Skeletal muscle cell (primary cell): ENCODE measurements at regions not wholly inside any gene's neighbourhood (a gene's known extent, or its start where the extent isn't known, plus 50 kb on each side); places are given as distances from the start of the nearest gene placed in this dataset.

Source experiments
- DNase-seq: peaks from one replicate; pipeline ENCODE4 v3.0.0-alpha.2; 2010; ENCODE audit warnings: low read depth
- H3K4me3 ChIP-seq: 2 replicates; pipeline ENCODE4 v1.5.1; 2011; ENCODE audit warnings: low read depth, mild to moderate bottlenecking, control low read depth, low read length, moderate library complexity

- DNase-seq = no peak
- no peak overlapping the region for H3K4me3 ChIP-seq
These were observed 364.8 kb upstream of the MEIS1 start for GRCh38 chr2:66069937-66070720.

GRCh38 chr2:66066032-66066431, 368.9 kb upstream of the MEIS1 start:
- H3K4me3 ChIP-seq = no peak overlapping the region
- no peak for DNase-seq

- H3K4me3 ChIP-seq = no peak overlapping the region
- no peak for DNase-seq
These were observed 375.6 kb upstream of the MEIS1 start for GRCh38 chr2:66059332-66059731.

DNA sequence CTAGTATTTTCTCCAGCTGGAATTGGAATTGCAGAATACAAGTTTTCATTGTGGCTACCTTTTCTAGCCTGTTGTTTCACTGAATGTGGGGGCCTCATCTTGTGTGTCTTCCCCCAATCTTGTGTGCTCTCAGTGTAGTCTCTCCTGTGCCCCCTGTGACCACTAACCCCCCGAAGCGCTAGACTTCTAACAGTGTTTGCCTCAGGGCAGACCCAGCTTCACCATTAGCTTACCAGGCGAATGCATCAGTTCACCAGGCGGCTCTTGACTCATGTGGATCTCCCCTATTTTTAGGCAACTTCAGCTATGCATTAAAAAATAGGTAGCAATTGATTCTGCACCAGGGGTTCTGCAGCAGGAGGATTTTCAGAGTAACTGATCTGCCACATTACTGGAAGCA, 376.2 kb upstream of the MEIS1 start:
- DNase-seq = no peak
- H3K4me3 ChIP-seq = no peak overlapping the region

- DNase-seq = no peak
- no peak overlapping the region for H3K4me3 ChIP-seq
These were observed 377.1 kb upstream of the MEIS1 start for GRCh38 chr2:66057844-66058243.

DNA sequence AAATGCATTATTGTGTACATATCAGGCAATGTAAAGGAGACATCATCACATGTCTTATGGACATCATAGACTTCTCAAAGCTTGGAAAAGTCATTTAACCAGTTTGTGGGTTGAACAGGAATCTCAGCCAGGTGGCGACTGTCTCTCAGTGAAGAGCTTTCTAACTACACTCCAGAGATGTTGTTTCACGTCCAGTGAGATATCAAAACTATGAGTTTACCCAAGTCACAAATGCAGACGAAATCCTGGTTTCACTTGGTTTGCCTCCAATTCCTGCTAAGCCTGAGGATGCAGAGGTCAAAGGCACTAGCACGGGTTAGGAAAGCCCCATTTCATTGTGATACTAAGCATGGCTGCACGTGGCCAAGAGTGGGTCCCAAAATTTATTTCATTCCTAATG, 384.5 kb upstream of the MEIS1 start:
- H3K4me3 ChIP-seq = no peak overlapping the region
- DNase-seq = no peak

DNA sequence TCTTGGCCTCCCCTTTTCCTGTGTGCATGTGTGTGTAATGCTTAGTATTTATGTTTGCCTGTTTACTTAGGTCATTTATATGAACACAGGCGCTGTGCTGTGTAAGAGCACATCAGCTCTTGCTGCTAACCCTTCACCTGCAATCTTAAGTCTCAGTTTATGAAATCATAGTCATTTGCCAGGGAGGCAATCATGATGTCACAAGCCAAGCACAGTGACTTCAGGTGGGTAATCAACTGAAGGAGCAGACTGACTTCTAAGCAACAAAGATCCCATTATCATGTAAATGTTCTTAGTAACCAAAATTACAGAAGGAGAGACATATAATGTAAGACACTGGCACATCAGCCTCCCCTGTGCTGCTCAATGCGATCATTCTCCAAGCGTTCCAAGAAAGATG, 386.3 kb upstream of the MEIS1 start:
- H3K4me3 ChIP-seq = no peak overlapping the region
- no peak for DNase-seq

GRCh38 chr2:66041902-66042657, 392.8 kb upstream of the MEIS1 start:
- no peak for DNase-seq
- no peak overlapping the region for H3K4me3 ChIP-seq

GRCh38 chr2:66036948-66037347, 398.0 kb upstream of the MEIS1 start:
- H3K4me3 ChIP-seq = no peak overlapping the region
- no peak for DNase-seq

DNA sequence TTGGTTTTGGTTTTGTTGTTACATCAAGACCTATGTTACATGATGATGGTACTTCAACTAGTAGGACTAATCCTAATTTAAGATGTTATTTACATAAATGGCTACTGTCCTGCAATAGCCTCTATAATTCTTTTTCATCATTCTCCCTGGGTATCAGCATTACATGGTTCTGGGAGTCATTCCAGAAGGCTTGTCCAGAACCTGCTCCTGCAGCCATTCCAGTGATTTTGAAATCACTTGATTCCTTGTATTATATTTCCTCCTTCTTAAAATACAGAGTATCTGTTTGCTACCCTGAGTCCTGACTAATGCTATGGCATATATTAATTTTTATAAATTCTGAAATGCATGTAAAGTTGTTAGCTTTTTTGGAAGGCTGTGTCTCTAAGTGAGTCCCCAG, 400.5 kb upstream of the MEIS1 start:
- no peak for DNase-seq
- no peak overlapping the region for H3K4me3 ChIP-seq

GRCh38 chr2:66032226-66032775, 402.6 kb upstream of the MEIS1 start:
- DNase-seq = no peak
- no peak overlapping the region for H3K4me3 ChIP-seq

- no peak for DNase-seq
- no peak overlapping the region for H3K4me3 ChIP-seq
These were observed 403.7 kb upstream of the MEIS1 start for GRCh38 chr2:66031236-66031635.

- no peak overlapping the region for H3K4me3 ChIP-seq
- DNase-seq = no peak
These were observed 404.4 kb upstream of the MEIS1 start for GRCh38 chr2:66030553-66030952.

- H3K4me3 ChIP-seq = no peak overlapping the region
- DNase-seq = no peak
These were observed 410.5 kb upstream of the MEIS1 start for GRCh38 chr2:66024391-66024790.

- H3K4me3 ChIP-seq = no peak overlapping the region
- DNase-seq = no peak
These were observed 413.6 kb upstream of the MEIS1 start for GRCh38 chr2:66021296-66021695.

- no peak overlapping the region for H3K4me3 ChIP-seq
- DNase-seq = no peak
These were observed 417.2 kb upstream of the MEIS1 start for GRCh38 chr2:66017763-66018162.

DNA sequence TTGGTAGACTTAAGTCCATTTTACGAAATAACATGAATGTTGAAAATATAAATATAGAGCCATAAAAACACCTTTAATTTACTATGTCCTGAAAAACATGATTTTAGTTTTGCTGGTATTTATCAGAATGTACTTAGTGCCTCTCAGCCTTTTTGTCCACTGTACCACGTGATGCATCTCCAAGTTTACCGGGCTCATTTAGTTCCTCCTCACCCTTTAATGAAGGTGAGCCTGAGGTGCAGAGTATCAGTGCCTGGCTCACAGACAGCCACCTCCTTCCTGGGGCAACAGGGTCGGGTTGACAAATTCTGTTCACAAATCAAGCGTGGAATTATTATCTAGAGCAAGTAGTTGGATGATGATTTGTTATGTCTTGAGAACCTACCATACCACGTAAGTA, 420.5 kb upstream of the MEIS1 start:
- DNase-seq = no peak
- no peak overlapping the region for H3K4me3 ChIP-seq

DNA sequence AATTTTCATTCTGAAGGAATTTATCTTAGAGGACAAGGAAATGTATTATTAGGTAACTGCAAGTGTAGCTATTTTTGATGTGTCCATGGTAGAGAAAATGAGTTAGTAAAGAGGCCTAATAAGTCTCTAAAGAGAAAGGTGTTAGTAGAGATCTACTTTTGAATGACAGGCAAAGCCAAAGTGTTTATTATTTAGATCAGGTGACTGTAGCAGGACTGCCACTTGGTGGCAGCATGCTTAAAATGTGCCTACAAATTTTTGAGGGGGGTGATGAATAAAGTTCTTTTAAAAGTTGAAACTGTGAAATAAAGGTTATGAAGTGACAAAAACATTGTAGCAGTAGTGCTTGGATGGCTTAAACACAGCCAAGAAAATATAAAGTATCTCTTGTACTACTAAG, 421.5 kb upstream of the MEIS1 start:
- no peak overlapping the region for H3K4me3 ChIP-seq
- DNase-seq = no peak

DNA sequence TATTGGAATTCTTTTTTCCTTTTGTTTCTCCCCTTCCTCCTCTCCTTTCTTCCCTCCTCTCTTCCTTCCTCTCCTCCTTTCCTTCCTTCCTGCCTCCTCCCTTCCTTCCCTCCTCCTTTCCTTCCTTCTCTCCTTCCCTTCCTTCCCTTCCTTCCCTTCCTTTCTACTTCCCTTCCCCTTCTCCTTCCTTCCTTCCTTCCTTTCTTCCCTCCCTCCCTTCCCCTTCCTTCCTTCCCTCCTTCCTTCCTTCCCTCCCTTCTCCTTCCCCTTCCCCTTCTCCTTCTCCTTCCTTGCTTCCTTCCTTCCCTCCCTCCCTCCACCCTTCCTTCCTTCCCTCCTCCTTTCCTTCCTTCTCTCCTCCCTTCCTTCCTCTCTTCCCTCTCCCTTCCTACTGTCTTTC, 431.0 kb upstream of the MEIS1 start:
- DNase-seq = no peak

DNA sequence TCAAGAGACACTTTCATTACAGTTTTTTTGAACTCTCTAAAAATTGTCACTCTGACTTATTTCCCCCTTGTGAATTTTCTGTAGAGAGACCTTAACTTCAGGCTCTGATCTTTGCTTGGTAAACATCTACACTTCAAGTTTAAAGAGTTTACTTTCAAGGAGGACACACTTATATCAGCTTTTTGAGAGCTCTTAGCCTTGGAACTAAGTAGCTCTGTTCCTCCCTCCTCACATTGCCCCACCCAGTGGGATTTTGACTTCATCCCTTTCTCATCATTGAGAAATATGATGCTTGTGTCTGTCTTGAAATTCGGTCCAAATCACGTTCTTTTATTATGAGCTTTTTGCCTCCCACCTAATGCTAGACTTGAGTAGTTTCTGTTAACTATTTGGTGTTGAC, 433.4 kb upstream of the MEIS1 start:
- H3K4me3 ChIP-seq = no peak overlapping the region
- no peak for DNase-seq

More for the DNA sequence above, 431.0 kb upstream of the MEIS1 start:
- no peak overlapping the region for H3K4me3 ChIP-seq

DNA sequence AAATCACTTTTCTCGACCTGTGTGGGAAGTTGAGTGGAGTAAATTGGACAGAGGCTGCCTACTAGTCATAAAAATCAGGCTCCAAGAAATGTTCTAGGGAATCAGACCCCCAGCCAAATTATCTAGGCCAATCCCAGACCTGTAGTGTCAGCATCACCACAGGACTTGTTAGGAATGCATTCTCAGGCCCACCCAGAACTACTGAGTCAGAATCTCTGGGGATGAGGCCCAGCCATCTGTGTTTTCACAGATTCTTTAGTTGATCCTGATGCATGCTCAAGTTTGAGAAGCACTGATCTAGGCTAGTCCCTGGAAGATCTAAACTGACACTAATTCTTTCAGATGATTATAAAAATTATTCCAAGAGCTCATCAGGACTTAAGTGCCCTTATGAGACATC, 434.0 kb upstream of the MEIS1 start:
- DNase-seq = no peak
- no peak overlapping the region for H3K4me3 ChIP-seq
